HG02642 (cell line): ENCODE measurements at regions not wholly inside any gene's neighbourhood (a gene's known extent, or its start where the extent isn't known, plus 50 kb on each side); places are given as distances from the start of the nearest gene placed in this dataset.

ENCODE experiments used
- ATAC-seq: cut with Tn5 transposase; IDR thresholded peaks from one replicate; pipeline ENCODE4 v1.9.1; 2021; ENCODE audit warnings: mild to moderate bottlenecking; ENCODE audit not compliant: unreplicated experiment, poor library complexity

- no peak for ATAC-seq
Observed at GRCh38 chr10:94085766-94086437, 92.2 kb downstream of the PLCE1 start.

- ATAC-seq: no peak
Observed at GRCh38 chr10:94088926-94089381, 95.2 kb downstream of the PLCE1 start.

- ATAC-seq: no peak
Observed at GRCh38 chr10:94091649-94092048, 97.9 kb downstream of the PLCE1 start.

GRCh38 chr10:94092848-94093247 lies 99.1 kb downstream of the PLCE1 start:
- ATAC-seq: no peak

GRCh38 chr10:94093286-94093905 lies 99.7 kb downstream of the PLCE1 start:
- no peak for ATAC-seq

- no peak for ATAC-seq
Observed at GRCh38 chr10:94094540-94094939, 100.8 kb downstream of the PLCE1 start.

- ATAC-seq: no peak
Observed at GRCh38 chr10:94097656-94098055, 103.9 kb downstream of the PLCE1 start.

GRCh38 chr10:94098896-94099295 lies 105.2 kb downstream of the PLCE1 start:
- ATAC-seq: no peak

GRCh38 chr10:94101894-94102293 lies 108.2 kb downstream of the PLCE1 start:
- ATAC-seq: no peak

- ATAC-seq: no peak
Observed at GRCh38 chr10:94102436-94102835, 108.7 kb downstream of the PLCE1 start.

GRCh38 chr10:94103192-94103591 lies 109.5 kb downstream of the PLCE1 start:
- no peak for ATAC-seq

- ATAC-seq: no peak
Observed at GRCh38 chr10:94103801-94104221, 110.1 kb downstream of the PLCE1 start.

GRCh38 chr10:94104316-94105000 lies 110.7 kb downstream of the PLCE1 start:
- no peak for ATAC-seq

GRCh38 chr10:94105226-94105625 lies 111.5 kb downstream of the PLCE1 start:
- ATAC-seq: no peak

- ATAC-seq: no peak
Observed at GRCh38 chr10:94107191-94107590, 113.5 kb downstream of the PLCE1 start.

- no peak for ATAC-seq
Observed at GRCh38 chr10:94108200-94108599, 114.5 kb downstream of the PLCE1 start.

- no peak for ATAC-seq
Observed at GRCh38 chr10:94111367-94111766, 117.6 kb downstream of the PLCE1 start.

- ATAC-seq: no peak
Observed at GRCh38 chr10:94112321-94112720, 118.6 kb downstream of the PLCE1 start.

GRCh38 chr10:94115725-94116124 lies 122.0 kb downstream of the PLCE1 start:
- ATAC-seq: no peak

GRCh38 chr10:94116848-94117247 lies 123.1 kb downstream of the PLCE1 start:
- no peak for ATAC-seq

GRCh38 chr10:94122211-94122610 lies 128.5 kb downstream of the PLCE1 start:
- no peak for ATAC-seq
